SKM-1 (cell line): ENCODE measurements at regions not wholly inside any gene's neighbourhood (a gene's known extent, or its start where the extent isn't known, plus 50 kb on each side); places are given as distances from the start of the nearest gene placed in this dataset.

Source experiments
- DNase-seq: peaks from one replicate; lab custom pipeline; 2025; ENCODE audit not compliant: unreplicated experiment; lab: John Stamatoyannopoulos, UW

DNA sequence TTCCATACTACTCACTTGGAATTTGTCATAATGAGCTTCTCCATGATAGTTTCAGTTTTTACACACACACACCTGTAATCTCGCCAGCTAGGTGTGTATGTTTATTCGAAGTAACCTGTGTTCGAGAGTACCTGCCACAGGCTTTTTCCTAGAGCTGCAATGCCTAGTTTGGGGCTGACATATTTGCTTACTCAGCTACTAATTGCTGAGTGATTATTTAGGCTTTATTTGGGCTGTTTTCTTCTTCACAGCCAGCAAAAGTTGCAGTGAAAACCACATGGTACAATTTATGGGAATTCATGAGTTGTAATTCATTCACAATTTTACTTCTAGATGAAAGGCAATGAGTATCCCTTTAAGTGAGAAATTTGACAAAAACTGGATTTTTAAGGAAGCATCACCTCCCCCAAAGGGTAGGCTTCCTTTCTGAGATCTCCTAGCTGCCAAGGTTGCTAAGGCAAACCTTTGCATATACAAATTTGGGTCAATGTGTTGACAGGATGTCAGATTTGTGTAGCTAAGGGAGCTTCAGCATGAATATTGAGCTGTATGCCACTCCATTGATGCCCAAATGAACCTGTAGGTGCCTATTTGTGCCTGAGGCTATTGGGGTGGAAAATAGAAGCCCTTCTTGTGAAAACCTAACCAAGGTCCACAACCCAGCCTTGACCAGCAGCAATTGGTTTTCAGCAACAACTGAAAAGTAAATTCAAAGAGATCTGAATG lies 108.7 kb upstream of the OTX2 start:
- no peak for DNase-seq

DNA sequence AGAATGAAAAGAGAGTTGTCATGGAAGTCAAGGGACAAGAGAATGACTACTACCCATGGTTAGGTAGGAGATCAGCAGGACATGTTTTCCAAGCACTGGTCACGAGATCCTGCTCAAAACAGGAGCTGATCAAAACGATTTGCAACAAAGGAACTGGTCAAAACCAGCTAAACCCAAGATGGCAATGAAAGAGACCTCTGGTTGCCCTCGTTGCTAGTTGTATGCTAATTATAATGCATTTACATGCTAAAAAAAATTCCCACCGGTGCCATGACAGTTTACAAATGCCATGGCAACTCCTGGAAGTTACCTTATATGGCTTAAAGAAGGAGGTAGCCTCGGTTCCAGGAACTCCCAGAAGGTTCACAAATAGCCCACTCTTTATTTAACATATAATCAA lies 95.0 kb upstream of the OTX2 start:
- no peak for DNase-seq

DNA sequence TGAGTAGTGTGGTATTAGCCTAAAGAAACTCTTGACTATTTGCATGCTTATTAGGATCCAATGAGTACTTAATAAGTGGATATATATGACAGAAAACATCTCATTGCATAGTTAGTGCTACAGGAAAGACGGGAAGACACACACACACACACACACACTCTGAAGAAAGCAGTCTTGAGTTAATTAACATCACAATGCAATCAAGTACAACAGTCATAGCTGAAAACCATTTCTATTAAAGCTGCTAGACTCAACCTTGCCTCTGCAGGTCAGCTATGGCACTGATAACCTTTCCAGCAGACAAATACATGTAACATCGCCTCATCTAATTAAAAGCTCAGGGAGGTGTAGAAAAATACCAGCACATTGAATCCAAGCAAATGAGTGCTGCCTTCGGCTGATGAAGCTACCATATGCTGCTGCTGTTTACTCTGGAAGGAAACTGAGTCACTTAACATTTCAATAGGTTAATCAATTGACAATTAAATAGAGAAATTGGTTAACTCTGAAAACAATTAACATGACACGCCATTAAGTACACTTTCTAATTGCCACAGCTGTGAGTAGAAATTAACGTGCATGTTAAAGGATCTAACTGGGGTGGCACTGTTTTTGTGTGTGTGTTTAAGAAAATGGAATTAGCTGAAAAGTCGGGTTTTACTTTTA lies 93.2 kb upstream of the OTX2 start:
- DNase-seq: no peak

DNA sequence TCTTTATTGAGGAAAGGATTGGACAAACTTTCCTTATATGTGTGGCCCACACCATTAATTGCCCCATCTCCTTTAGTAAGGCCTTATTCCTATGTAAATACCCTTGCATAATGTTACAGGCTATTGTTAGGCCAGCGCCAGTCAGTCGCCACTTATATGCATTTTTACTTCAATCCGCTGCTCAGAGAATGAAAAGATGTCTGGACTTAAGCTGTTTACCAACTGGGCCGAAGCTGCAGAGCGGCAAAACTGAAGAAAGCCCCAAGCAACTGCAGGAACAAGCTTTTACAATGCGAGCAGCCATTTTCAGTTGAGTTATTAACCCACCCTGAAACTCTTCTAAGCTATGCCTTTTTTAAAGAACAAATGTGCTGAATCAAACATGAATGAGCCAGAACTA lies 92.1 kb upstream of the OTX2 start:
- no peak for DNase-seq

DNA sequence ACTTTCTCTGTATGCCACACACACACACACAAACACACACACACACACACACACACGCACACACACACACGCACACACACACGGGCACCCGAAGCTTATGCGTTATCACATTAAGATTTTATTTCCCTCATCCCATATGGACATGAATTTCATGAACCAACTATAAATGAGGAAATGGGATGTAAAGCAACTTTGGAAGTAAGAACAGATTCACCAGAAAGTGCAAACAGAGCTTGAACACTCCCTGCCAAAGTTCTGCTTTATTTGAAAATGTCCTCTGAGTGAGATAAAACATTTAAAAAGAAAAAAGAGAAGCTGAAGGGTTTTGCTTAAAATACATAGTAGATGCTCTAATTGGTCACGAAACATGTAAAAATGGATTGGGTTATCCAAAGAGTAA lies 90.4 kb upstream of the OTX2 start:
- no peak for DNase-seq

DNA sequence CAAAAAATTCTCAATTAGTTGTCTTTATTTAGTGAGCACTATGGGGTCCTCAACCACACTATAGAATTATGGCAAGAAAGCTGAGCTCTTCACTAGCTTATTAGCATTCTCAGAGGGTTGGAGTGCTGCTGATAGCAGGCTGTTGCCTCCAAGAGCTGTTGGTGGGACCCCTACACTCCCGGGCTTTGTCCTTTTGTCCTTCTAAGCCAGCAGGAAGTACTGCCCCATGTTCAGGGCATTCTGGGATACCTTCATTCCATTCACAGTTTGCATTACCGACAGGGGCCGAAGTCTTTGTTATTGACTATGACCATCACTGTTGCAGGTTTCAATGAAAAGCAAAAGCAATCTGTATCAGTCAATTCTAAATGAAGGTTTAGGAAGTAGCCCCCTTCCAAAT lies 89.5 kb upstream of the OTX2 start:
- DNase-seq: no peak

DNA sequence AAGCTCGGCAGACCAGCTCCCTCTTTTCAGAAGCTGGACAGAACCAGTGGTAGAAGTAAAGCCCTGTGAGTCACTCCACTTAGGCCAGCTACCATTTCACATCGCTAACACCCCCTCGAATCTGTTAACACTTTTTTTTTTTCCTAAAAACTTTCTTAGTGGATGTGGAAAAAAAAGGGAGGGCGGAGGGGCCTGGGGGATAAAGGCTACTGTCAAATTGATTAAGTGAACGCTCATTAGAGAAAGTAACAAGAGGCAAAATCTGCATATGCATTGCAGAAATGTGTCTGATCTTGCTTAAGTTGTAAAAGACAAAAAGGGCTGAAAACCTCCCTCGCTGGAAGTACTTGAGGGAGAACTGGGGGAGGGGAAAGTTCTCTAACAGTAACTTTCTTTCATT lies 86.6 kb upstream of the OTX2 start:
- DNase-seq: no peak

DNA sequence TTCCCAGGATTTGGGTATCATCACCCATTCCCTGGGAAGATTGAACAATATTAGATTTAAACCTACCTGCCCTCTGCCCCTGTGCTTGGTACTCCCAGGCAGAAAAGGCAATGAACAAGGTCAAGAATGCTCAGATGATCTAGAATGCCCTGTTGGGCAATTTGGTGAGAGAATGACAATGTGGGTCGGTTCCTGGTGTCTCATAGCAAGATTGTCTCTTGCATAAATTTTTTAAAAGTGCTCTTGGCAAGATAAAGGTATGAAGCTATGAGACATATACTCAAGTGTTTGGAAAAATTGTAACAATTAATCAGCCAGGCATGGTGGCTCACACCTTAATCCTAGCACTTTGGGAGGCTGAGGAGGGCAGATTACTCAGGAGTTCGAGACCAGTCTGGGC lies 86.0 kb upstream of the OTX2 start:
- no peak for DNase-seq

DNA sequence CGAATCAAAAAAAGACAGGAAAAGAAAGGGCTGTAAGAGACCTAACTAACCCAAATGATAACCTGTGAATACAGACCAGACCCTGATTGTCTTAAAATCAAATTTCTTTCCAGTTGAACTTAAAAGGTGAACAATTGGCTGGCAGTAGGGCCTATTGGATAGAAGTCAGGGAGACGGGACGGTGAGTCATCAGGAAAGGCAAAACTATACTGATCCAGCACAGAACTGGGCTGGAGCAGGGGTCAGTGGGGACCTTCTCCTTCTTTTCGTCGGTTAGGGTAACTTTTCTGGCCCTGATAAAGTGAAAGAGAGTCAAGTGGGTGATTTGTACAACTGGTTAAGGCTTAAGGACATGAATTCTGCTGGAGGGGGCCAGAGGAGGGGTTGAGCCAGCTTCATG lies 84.9 kb upstream of the OTX2 start:
- DNase-seq: no peak

DNA sequence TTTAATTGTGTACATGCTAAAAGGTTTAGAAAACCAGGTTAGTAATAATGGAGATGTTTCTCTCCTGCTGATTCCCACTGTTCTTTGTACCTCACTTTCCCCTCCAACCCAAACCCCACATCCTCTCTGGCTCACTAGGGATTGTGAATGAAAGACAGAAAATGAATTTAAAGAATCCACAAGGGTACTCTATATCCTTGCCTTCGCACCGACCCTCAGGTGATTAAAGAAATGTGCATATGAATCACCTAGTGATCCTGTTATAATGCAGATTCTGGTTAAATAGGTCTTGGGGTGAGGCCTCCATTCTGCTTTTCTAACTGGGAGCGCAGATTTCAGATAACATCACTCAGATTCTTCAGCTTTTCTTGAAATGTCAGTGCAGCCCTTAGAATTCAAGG lies 84.3 kb upstream of the OTX2 start:
- no peak for DNase-seq

DNA sequence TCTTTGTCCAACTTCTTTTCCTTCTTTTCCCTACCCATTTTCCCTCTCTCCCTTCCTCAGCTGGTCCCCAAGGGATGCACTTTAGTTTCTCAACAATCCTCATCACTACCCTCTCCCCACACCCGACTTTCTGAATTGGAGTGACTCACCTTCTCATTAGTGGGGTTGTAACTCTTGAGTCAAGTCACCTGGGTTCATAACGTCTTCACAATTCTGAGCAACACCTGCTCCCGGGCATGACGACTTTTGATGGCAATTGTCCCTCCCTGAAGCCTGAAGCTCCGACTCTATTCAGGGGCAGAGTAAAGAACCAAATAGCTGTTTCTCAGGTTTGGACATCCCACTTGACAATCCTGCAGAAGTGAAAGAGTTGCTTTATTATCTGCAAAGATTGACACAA lies 82.7 kb upstream of the OTX2 start:
- DNase-seq: no peak

DNA sequence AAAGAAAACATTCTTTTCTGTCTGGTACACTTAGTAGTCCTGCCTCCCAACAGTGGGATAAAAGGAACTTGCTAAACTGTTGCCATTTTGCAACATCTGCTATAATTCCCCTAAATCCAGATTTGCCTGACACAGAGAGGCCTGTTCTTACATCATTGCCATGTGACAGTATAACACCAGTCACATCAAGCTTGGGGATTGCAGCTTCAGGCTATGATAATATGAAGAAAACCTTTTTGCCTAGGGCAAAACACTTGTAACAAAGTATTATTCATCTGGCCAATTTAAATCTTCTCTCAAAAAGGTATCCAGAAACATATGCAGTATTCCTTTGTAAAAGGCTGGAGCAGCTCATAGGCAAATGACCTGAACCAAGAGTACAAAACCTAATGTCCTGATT lies 80.9 kb upstream of the OTX2 start:
- DNase-seq: no peak

DNA sequence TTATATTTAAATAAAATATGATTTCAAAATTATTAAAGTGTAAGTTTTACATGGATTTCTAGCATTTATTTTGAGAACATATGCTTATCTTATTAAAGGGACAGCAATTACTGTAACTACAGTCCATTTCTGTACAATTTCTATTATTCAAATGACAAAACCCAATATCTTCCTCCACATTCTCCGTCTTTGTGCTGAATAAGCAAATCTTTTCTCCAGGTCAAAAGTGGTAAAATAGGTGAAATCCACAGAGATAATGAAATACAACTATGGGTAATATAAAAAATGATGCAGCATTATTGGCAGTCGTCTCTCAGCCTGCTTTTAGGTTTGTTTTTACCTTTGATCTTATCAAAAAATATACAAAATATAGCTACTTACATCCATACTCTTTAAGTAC lies 79.4 kb upstream of the OTX2 start:
- no peak for DNase-seq

DNA sequence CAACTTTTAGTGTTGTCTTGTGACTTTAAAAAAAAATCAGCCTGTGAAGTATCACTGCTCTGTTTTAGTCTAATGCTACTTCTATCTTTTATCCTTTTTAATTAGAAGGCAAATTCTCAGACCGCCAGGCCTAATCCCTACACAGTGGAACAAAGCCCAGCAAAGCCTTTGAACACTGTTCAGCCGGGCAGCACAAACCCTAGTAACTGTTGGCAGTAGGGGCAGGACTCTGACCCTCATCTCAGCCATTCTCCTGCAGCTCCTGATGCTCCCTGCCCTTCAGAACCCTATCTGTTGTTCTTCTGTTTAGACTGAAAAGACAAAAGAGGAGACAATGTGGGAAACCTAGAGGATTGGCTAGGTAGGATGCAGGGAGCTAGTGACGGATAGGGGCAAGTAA lies 78.0 kb upstream of the OTX2 start:
- DNase-seq: no peak

DNA sequence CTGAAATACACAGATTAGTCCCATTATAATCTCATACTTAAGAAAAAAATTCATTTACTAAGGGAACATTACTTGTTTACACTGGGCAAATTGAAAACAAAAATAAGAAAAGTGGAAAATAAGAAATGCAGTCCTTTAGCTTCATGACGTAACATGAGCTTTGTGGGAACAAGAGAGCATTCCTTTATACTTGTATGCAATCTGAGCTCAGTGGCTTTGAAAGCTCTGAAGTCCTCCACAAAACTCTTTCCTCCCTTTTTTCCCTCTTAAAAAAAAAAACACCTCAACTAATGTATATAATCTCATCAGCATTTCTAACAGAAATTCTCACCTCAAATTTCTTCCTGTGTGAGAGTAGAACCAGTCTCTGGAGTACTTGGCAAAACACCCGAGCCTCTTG lies 76.9 kb upstream of the OTX2 start:
- DNase-seq: no peak

DNA sequence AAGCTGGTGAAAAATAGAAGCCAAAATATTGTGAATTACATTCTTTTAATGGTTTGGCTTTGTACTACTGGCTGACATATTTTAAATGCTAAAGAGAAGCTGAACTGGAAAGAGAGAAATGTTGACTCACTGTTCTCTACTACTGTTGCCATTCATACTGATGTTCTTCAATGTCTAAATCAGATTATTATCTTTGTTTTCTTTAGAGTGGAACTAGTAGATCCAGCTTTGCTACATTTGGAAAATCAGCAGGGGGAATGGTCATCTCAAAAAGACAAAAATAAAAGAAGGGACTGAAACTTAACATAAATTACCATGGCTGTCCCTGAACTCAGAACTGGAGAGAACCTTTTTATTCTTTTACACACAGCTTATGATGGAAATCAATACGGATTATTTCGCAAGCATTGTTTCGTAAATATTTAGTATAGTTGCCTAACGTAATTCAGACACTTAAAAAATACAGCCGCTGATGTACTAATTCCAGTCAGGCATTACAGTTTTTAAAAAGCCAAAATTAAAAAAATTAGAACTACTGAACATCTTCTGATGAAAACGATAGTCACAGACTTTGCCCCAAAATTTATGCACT lies 76.3 kb upstream of the OTX2 start:
- no peak for DNase-seq

DNA sequence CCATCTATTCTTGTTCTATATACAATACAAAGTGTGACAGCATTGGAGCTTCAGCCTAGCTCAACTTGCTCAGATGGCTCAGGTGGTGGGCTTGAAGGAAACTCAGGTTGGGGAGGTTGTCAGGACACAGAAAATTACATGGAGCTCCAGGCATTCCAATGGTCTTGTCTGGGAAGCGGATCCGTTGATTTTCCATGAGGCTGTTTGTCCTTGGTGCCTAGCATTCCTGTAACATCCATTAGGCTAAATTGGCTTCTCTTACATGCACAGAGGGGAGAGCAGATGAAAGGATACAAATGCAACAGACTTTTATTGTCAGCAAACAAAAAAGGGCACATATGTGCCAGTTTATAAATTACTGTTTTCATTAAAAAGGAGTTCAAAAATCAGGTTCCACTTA lies 75.5 kb upstream of the OTX2 start:
- DNase-seq: no peak

DNA sequence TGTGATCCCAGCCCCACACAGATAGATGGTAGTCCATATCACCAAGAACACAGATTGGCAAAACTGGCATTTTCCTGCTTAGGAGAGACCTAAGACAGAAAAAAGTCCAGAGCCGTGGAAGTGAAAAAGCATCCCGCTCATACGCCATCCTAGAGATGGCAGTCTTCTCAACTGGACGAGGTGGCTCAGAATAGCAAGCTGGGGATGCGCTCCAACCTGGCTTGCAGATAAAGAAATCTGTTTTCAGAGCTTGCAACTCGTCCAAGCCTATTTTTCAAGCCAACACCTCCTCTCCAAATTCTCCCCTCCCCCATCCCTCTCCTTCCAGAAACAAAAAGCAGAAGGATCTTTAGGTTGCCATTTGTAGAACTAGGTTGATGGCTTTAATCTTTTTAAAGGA lies 74.3 kb upstream of the OTX2 start:
- DNase-seq: no peak

DNA sequence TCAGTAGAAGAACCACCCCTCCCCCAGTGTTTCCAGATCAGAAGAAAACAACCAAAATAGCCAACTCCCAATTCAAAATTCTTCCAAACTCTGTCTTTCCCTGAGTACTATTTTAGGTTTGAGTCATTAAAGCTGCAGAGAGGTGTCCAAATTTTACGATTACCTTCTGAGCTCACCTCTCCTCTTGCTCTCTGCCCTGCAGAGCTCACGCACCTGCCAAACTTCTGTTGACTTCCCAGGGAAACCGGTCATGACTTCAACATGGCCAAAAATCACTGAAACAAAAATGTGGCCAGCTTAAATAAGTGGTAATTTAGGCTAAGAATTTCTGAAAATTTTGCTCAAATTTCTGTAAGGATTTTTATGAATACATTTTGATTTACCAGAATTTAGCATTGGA lies 70.9 kb upstream of the OTX2 start:
- DNase-seq: no peak

DNA sequence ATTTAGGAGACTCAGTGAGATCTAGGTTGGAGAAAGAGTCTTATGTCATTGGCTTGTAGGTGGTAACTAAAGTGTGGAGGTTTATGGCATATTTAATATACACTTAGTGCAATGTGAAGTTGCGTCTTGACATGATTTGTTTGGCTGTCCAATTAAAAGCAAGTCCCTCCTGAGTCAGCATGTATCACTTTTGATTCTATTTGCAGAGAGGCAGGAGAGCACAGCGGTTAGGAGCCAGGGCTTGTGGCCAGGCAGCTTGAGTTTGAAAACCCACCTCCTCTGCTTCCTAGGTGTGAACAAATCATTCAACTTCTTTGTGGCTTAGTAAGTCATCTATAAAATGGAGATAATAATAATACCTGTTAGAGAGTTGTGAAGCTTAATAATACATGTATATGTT lies 68.5 kb upstream of the OTX2 start:
- no peak for DNase-seq

DNA sequence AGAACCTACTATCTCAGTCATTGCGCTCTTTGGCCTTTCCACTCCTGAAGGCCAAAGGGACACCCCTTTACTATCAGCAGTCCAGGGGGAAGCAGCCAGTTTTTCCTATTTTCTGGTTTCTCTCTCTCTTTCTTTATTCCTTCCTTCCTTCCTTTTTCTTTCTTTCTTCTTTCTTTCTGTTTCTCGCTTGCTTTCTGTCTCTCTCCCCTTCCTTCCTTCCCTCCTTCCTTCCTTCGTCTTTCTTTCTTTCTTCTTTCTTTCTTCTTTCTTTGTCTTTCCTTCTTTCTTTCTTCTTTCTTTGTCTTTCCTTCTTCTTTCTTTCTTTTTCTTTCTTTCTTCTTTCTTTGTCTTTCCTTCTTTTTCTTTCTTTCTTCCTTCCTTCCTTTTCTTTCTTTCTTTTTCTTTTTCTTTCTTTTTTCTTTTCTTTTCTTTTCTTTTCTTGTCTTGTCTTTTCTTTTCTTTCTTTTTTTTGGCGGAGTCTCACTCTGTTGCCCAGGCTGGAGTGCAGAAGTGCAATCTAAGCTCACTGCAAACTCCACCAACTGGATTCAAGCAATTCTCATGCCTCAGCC lies 64.9 kb upstream of the OTX2 start:
- DNase-seq: no peak

DNA sequence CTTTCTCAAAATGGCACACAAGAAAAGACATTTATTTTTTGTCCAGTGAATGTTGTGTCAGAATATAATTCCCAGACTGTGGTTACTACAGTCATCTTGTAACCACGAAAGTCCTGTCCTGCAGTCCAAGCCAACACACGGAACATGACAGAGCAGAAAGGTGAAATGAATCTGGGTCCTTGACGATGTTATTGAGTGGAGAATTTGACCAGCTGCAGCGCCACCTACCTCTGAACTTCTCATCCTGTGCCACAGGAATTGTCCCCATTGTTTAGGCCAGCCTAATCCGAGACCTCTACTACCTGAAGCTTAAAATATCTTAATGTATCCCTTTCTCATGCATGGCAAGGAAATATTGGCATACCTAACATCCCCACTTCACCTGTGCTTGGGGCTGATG lies 64.1 kb upstream of the OTX2 start:
- DNase-seq: no peak
